K562 (cell line): ENCODE measurements at regions not wholly inside any gene's neighbourhood (a gene's known extent, or its start where the extent isn't known, plus 50 kb on each side); places are given as distances from the start of the nearest gene placed in this dataset.

ENCODE experiments used
- SMAD1 ChIP-seq: fragments of 150-350 bp; IDR thresholded peaks from 2 replicates; pipeline ENCODE4 v1.6.1; 2014; ENCODE audit warnings: low read length, low read depth; ENCODE audit not compliant: partially characterized antibody
- ZBTB11 ChIP-seq, 3 experiments: fragments of 200-800 bp in 1 of 3; fragments of 250-450 bp in 1 of 3; fragments of 450-650 bp in 1 of 3; sonication (Bioruptor Pico) in 1 of 3; sonication (Bioruptor generic) in 1 of 3; formaldehyde crosslinking in 1 of 3; IDR thresholded peaks; 2 replicates each; pipeline versions ENCODE4 v1.6.1 to v1.8.0; 2016 to 2022; ENCODE audit warnings: mild to moderate bottlenecking in 2 of 3, missing genetic modification characterization in 2 of 3, missing compliant biosample characterization in 1 of 3, moderate library complexity in 1 of 3

GRCh38 chr12:43158126-43158525 is 393.9 kb downstream of the ADAMTS20 start:
- no peak for TF ChIP-seq ZBTB11 (CRISPR knock-in tag; IDR thresholded peaks at IDR 0.05)
- no peak for TF ChIP-seq SMAD1
